ENCODE measurements at regions not wholly inside any gene's neighbourhood (a gene's known extent, or its start where the extent isn't known, plus 50 kb on each side); places are given as distances from the start of the nearest gene placed in this dataset.

GRCh38 chr14:76576047-76576741 is 185.1 kb upstream of the VASH1 start:
- Histone ChIP-seq H3K9me3 (replicated peaks) (peaks cover 3% of the 10 kb centered on the region), H3K27ac (replicated peaks) (peak overlapping the region; percentile 21), H3K27me3 (ENCODE audit: low read depth) (peaks cover 18% of the 10 kb centered on the region), H3K4me1 (peaks cover 17% of the 10 kb centered on the region), H3K4me3 (no peak overlapping the region), H3K36me3 (no peaks in the 10 kb centered on the region)
- no peak for TF ChIP-seq CTCF (IDR thresholded peaks at IDR 0.05; ENCODE audit: borderline replicate concordance)
- DNase-seq = no peak
- intact Hi-C loops (cut with micrococcal nuclease) = no loop called here

GRCh38 chr14:76577090-76577489 is 184.2 kb upstream of the VASH1 start:
- Histone ChIP-seq H3K36me3 (no peaks in the 10 kb centered on the region), H3K4me3 (no peak overlapping the region), H3K27ac (replicated peaks) (no peak overlapping the region), H3K27me3 (ENCODE audit: low read depth) (peaks cover 18% of the 10 kb centered on the region), H3K4me1 (peaks cover 17% of the 10 kb centered on the region), H3K9me3 (replicated peaks) (peaks cover 3% of the 10 kb centered on the region)
- no peak for TF ChIP-seq CTCF (IDR thresholded peaks at IDR 0.05; ENCODE audit: borderline replicate concordance)
- DNase-seq = no peak
- intact Hi-C loops (cut with micrococcal nuclease) = no loop called here

- H3K27me3 ChIP-seq (ENCODE audit: low read depth) = peaks cover 14% of the 10 kb centered on the region
- no peaks in the 10 kb centered on the region for H3K36me3 ChIP-seq
- H3K4me1 ChIP-seq = peaks cover 17% of the 10 kb centered on the region
- peaks cover 3% of the 10 kb centered on the region for H3K9me3 ChIP-seq (replicated peaks)
- DNase-seq = no peak
- intact Hi-C loops (cut with micrococcal nuclease) = no loop called here
- no peak overlapping the region for H3K4me3 ChIP-seq
- H3K27ac ChIP-seq (replicated peaks) = no peak overlapping the region
- no peak for TF ChIP-seq CTCF (IDR thresholded peaks at IDR 0.05; ENCODE audit: borderline replicate concordance)
Observed at GRCh38 chr14:76577837-76578236, 183.4 kb upstream of the VASH1 start.

GRCh38 chr14:76580399-76580798 is 180.9 kb upstream of the VASH1 start:
- DNase-seq = no peak
- intact Hi-C loops (cut with micrococcal nuclease) = no loop called here
- no peaks in the 10 kb centered on the region for H3K27me3 ChIP-seq (ENCODE audit: low read depth)

GRCh38 chr14:76580967-76581366 is 180.3 kb upstream of the VASH1 start:
- TF ChIP-seq CTCF (IDR thresholded peaks at IDR 0.05; ENCODE audit: borderline replicate concordance) = no peak
- intact Hi-C loops (cut with micrococcal nuclease) = no loop called here
- DNase-seq = no peak
- peaks cover 3% of the 10 kb centered on the region for H3K9me3 ChIP-seq (replicated peaks)
- H3K27ac ChIP-seq (replicated peaks) = no peak overlapping the region
- H3K4me3 ChIP-seq = no peak overlapping the region
- H3K36me3 ChIP-seq = no peaks in the 10 kb centered on the region
- H3K27me3 ChIP-seq (ENCODE audit: low read depth) = no peaks in the 10 kb centered on the region
- peaks cover 14% of the 10 kb centered on the region for H3K4me1 ChIP-seq

More at GRCh38 chr14:76580399-76580798, 180.9 kb upstream of the VASH1 start:
- Histone ChIP-seq H3K9me3 (replicated peaks) (peaks cover 3% of the 10 kb centered on the region), H3K4me1 (peaks cover 17% of the 10 kb centered on the region), H3K4me3 (no peak overlapping the region), H3K36me3 (no peaks in the 10 kb centered on the region), H3K27ac (replicated peaks) (no peak overlapping the region)
- no peak for TF ChIP-seq CTCF (IDR thresholded peaks at IDR 0.05; ENCODE audit: borderline replicate concordance)
